ENCODE measurements at regions not wholly inside any gene's neighbourhood (a gene's known extent, or its start where the extent isn't known, plus 50 kb on each side); places are given as distances from the start of the nearest gene placed in this dataset.

DNA sequence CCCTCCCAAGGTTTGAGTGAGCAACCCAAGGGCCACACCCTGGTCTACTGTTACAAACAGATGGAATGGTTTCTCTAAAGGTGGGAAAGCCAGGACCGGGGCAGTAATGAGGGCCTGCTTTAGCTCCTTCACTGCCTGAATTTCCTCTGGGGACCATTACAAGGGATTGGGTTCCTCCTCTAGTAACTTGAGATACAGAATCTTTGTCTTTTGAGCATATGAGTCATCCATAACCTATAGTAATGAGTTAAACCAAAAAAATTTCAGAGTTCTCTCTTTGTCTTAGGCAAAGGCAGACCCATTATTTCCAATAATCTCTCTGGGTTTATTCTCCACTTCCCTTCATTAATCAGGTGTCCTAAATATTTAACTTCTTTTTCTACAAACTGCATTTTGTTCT is 618.8 kb downstream of the HINT1 start:
- no peak overlapping the region for H3K9ac ChIP-seq (ENCODE audit: extremely low read depth, insufficient read length, low read length)
- no peak overlapping the region for H3K56ac ChIP-seq (ENCODE audit: insufficient read length, low read depth, low read length)
- no peak overlapping the region for H2BK15ac ChIP-seq (ENCODE audit: low read depth, low read length)
- Mint-ChIP-seq H3K27ac (no peak overlapping the region), H3K27me3 (ENCODE audit: low read depth) (no peaks in the 10 kb centered on the region), H3K9me3 (peaks cover 33% of the 10 kb centered on the region in 2 experiments), H3K4me3 (no peak overlapping the region), H3K4me1 (peaks cover 5 to 6% of the 10 kb centered on the region in 2 experiments), H3K36me3 (ENCODE audit: insufficient read depth in 1 of 3, low read depth in 3 of 3) (peaks cover 8 to 32% (median 27%) of the 10 kb centered on the region in 3 experiments)
- TF ChIP-seq, protein P1, sequence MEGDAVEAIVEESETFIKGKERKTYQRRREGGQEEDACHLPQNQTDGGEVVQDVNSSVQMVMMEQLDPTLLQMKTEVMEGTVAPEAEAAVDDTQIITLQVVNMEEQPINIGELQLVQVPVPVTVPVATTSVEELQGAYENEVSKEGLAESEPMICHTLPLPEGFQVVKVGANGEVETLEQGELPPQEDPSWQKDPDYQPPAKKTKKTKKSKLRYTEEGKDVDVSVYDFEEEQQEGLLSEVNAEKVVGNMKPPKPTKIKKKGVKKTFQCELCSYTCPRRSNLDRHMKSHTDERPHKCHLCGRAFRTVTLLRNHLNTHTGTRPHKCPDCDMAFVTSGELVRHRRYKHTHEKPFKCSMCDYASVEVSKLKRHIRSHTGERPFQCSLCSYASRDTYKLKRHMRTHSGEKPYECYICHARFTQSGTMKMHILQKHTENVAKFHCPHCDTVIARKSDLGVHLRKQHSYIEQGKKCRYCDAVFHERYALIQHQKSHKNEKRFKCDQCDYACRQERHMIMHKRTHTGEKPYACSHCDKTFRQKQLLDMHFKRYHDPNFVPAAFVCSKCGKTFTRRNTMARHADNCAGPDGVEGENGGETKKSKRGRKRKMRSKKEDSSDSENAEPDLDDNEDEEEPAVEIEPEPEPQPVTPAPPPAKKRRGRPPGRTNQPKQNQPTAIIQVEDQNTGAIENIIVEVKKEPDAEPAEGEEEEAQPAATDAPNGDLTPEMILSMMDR (conservative IDR thresholded peaks at IDR 0.05) = no peak
- no peaks in the 10 kb centered on the region for H3K79me2 ChIP-seq (ENCODE audit: insufficient read depth, low read length)
- H4K8ac ChIP-seq (replicated peaks; ENCODE audit: insufficient read length, low read depth, low read length) = no peak overlapping the region
- H3K4me2 ChIP-seq (ENCODE audit: insufficient read depth, insufficient read length, low read length) = no peak overlapping the region
- no peak overlapping the region for H2AFZ ChIP-seq (ENCODE audit: low read length)
- H4K20me1 ChIP-seq (ENCODE audit: control insufficient read depth, insufficient read depth, insufficient read length) = no peaks in the 10 kb centered on the region
- H2AK5ac ChIP-seq (ENCODE audit: insufficient read length, low read length) = no peak overlapping the region
- no peaks in the 10 kb centered on the region for H3K79me1 ChIP-seq (ENCODE audit: insufficient read depth, low read depth, low read length, poor library complexity, severe bottlenecking)
- H3K18ac ChIP-seq (ENCODE audit: insufficient read length, low read depth, low read length) = no peak overlapping the region
- no peak overlapping the region for H2BK12ac ChIP-seq (ENCODE audit: insufficient read length, low read depth, low read length)
- H2BK20ac ChIP-seq (ENCODE audit: low read depth, low read length, poor library complexity, severe bottlenecking) = no peak overlapping the region
- H3K23me2 ChIP-seq (ENCODE audit: insufficient read length, low read depth, low read length, poor library complexity, severe bottlenecking) = no peaks in the 10 kb centered on the region
- no peak overlapping the region for H4K5ac ChIP-seq (ENCODE audit: insufficient read length, low read depth, low read length)
- no peak for DNase-seq
- peaks cover 16% of the 10 kb centered on the region for H3K9me3 ChIP-seq (ENCODE audit: control insufficient read depth, low read depth, low read length)
- no peak overlapping the region for H4K91ac ChIP-seq (ENCODE audit: insufficient read length, low read depth, low read length)
- no peak overlapping the region for H3K4ac ChIP-seq (ENCODE audit: low read depth, low read length)
- H2BK5ac ChIP-seq (ENCODE audit: insufficient read length, low read length) = no peak overlapping the region
- WGBS (ENCODE audit: extremely low coverage, insufficient read length, low lambda C conversion rate) = no CpG with 5 or more reads among the region's 1 CpG
- no peak overlapping the region for H3K14ac ChIP-seq (ENCODE audit: insufficient read depth, low read length)
- no peaks in the 10 kb centered on the region for H3K4me1 ChIP-seq (ENCODE audit: insufficient read depth, low read length)
- H2BK120ac ChIP-seq (ENCODE audit: low read depth, low read length, poor library complexity, severe bottlenecking) = no peak overlapping the region
- no peak overlapping the region for H3T11ph ChIP-seq (ENCODE audit: low read length)
- H3K27me3 ChIP-seq (ENCODE audit: insufficient read depth, low read length) = no peaks in the 10 kb centered on the region
- H3K27ac ChIP-seq (ENCODE audit: insufficient read length, low read depth, low read length) = no peak overlapping the region
- H3K23ac ChIP-seq (ENCODE audit: insufficient read length, low read depth, low read length) = no peak overlapping the region
